GM12874 (cell line): ENCODE measurements at regions not wholly inside any gene's neighbourhood (a gene's known extent, or its start where the extent isn't known, plus 50 kb on each side); places are given as distances from the start of the nearest gene placed in this dataset.
A peak's percentile ranks its signal among the peaks of the same experiment; 100 is the strongest.

Experiments used
- CTCF ChIP-seq: IDR thresholded peaks from 2 replicates; pipeline ENCODE4 v1.5.1; 2011; ENCODE audit warnings: low read depth, mild to moderate bottlenecking, control low read depth, low read length, moderate library complexity; ENCODE audit not compliant: insufficient read depth

DNA sequence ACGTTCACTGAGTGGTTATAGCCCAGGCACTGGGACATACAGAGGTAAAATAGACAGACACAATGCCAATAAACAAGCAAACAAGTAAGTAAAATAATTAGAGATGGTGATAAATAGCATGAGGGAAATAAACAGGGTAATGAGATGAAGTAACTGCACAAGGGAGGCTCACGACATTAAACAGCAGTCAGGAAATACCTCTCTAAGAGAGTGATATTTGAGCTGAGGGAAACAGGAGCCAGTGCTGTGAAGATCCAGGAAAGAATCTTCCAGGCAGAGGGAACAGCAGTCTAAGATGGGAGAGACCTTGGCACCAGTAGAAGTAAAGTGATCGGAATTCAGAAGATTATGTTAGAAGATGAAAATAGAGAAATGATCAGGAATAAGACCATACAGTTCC, 279.4 kb downstream of the HINT1 start:
- TF ChIP-seq CTCF = no peak

DNA sequence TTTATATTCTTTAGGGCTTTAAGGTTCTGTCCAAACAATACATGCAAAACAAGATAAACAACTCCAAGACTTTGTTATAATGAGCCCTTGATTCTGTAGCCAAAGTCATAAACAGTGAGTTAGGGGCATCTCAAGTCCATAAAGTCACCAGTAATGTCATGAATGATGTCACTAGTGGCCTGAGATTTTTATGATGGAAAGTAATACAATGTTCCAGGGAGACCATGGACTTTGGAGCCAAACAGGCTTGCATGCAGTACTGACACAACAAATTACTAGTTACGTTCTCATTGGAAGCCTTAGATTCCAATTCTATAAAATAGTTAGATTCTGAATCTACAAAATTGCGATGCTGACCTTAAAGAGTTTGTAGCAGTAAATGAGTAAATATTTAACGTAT, 280.0 kb downstream of the HINT1 start:
- no peak for TF ChIP-seq CTCF

GRCh38 chr5:130884023-130884422, 281.0 kb downstream of the HINT1 start:
- no peak for TF ChIP-seq CTCF

DNA sequence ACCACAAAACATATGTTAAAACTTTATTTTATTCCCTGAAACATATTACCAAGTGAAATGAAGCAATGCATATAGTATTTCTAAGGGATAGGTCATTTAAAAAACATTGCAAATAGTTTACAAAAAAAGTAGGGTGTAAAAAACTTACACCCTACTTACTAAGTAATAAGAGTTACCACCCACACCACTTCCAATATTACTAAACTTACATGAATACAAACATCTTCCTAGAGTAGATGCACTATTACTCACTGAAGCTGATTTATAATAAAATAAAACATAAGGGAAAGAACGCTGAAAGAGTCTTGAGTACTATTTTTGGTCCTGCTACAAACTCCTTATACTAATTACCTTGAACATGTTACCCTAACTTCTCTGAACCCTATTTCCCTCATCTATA, 289.4 kb downstream of the HINT1 start:
- TF ChIP-seq CTCF = no peak

DNA sequence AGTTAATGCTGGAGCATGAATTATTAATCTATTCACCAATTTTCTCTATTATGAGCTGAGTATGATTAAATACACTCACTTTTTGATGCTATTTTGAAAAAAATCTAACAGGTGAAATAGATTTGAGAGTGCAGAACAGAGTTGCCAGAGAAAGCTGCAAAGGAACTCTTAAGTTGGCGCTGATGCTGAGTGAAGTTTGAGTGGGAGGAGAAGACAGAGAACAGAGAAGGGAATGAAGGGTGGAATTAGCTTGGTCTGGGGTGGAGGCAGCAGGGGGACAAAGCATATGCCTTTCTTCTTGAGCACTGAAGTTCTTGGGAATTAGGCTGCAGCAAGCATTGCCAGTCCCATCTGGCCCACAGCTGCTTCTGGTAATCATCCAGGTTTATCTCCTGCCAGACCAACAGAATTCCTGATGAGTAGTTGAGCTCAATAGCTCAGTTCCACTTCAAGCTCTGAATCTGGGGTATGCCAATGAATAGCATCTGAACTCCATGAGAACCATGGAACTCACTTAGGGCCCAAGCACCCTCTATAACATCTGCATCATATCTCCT, 290.1 kb downstream of the HINT1 start:
- no peak for TF ChIP-seq CTCF

DNA sequence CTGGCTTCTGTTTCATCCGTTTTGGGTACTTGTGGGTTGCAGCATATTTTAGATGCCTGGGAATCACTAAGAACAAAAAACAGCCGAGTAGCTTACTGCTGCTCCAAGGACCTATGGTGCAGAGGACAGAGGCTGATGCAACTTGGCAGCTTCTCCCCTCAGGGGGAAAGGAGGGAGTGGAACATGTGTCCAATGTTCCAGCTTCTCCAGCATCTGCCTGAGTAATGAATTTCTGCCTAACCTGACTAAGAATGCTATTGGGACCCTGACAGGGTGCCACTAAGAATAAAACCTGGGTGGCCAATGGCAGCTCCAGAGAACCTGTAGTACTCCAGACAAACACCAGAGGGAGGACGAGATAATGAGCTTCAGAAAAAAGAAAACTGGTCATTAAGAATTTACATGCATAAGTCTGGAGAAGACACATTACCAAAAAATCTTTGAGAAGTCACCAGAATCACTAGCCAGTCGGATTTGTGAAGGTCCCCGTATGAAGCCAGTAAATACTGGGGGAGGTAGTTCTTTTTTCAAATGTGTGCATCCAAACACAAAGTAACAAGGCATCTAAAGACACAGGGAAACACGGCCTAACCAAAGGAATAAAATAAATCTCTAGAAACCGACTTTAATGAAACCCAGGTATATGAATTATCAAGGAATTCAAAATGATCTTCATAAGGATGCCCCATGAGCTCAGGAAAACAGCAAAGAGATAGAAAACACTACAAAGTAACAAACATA, 293.5 kb downstream of the HINT1 start:
- peak; percentile 62; the same call in 1 of the 2 replicates for TF ChIP-seq CTCF

DNA sequence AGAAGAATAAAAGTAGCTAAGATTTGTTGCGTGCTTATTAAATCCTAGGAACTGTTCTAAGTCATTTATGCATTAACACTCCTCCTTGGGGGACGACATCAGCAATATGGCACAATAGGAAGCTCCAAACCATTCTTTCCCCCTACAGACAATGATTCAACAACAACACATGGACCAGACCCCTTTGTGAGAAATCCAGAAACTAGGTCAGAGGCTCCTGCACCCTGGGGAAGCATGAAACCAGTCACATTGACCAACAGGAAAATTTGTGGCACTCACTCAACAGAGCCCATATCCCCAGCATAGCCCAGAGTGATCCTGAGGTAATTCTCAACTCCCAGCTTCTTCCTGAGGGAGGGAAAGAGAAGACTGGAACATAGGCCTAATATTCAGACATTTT, 294.4 kb downstream of the HINT1 start:
- TF ChIP-seq CTCF = no peak
